ENCODE measurements at regions not wholly inside any gene's neighbourhood (a gene's known extent, or its start where the extent isn't known, plus 50 kb on each side); places are given as distances from the start of the nearest gene placed in this dataset.

- no peak for TF ChIP-seq CTCF (conservative IDR thresholded peaks at IDR 0.05; ENCODE audit: low read depth)
- ChIA-PET POLR2A (ENCODE audit: low non-redundant PET) (no interaction called here), CTCF (no interaction called here)
- no peak overlapping the region for H3K27ac ChIP-seq
- DNase-seq (ENCODE audit: low spot score): no peak
Measured at GRCh38 chr10:131708225-131708880, 192.5 kb upstream of the PPP2R2D start.

- no peak for TF ChIP-seq CTCF (conservative IDR thresholded peaks at IDR 0.05; ENCODE audit: low read depth)
- ChIA-PET POLR2A (ENCODE audit: low non-redundant PET) (no interaction called here), CTCF (no interaction called here)
- DNase-seq (ENCODE audit: low spot score): no peak
- H3K27ac ChIP-seq: no peak overlapping the region
Measured at GRCh38 chr10:131710142-131710861, 190.5 kb upstream of the PPP2R2D start.

GRCh38 chr10:131722121-131722520, 178.7 kb upstream of the PPP2R2D start:
- H3K27ac ChIP-seq: no peak overlapping the region
- no peak for TF ChIP-seq CTCF (conservative IDR thresholded peaks at IDR 0.05; ENCODE audit: low read depth)
- ChIA-PET POLR2A (ENCODE audit: low non-redundant PET) (interaction anchor here (0.6 kb wide), 1 partner anchor 81 kb away, joined by 3 read pairs; no protein-coding TSS in a partner anchor), CTCF (no interaction called here)
- DNase-seq (ENCODE audit: low spot score): no peak

- ChIA-PET POLR2A (ENCODE audit: low non-redundant PET) (interaction anchor here (0.6 kb wide), 1 partner anchor 80 kb away, joined by 3 read pairs; no protein-coding TSS in a partner anchor), CTCF (interaction anchor here (0.6 kb wide), 1 partner anchor 419 kb away, joined by 3 read pairs; no protein-coding TSS in a partner anchor)
- no peak overlapping the region for H3K27ac ChIP-seq
- TF ChIP-seq CTCF (conservative IDR thresholded peaks at IDR 0.05; ENCODE audit: low read depth): no peak
- DNase-seq (ENCODE audit: low spot score): no peak
Measured at GRCh38 chr10:131722525-131723264, 178.1 kb upstream of the PPP2R2D start.

GRCh38 chr10:131723297-131724168, 177.3 kb upstream of the PPP2R2D start:
- CTCF ChIA-PET: interaction anchor here (0.6 to 0.7 kb wide), 2 partner anchors 418 to 1080 kb away, joined by 3 read pairs; no protein-coding TSS in a partner anchor
- no peak overlapping the region for H3K27ac ChIP-seq
- no peak for TF ChIP-seq CTCF (conservative IDR thresholded peaks at IDR 0.05; ENCODE audit: low read depth)
- POLR2A ChIA-PET (ENCODE audit: low non-redundant PET): no interaction called here
- DNase-seq (ENCODE audit: low spot score): no peak
